ENCODE measurements at regions not wholly inside any gene's neighbourhood (a gene's known extent, or its start where the extent isn't known, plus 50 kb on each side); places are given as distances from the start of the nearest gene placed in this dataset.

DNA sequence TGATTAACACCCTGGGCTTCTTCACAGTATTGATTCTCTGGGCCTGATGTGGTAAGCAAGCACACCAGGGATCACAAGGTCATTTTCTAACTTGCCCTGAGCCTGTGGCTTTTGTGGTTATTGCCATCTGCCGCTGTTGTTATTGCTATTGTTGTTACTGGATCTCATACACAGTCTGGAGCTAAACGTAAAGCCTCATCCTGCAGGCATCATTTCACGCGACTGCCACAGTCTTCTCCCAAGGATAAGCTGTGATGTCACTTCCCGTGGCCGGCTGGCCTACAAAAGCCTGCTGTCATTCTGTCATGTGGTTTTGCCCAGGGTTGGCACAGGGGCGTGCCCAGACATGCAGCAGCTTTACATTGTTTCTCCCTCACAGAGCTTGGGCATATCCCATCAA is 154.0 kb upstream of the GPR12 start:
- Histone ChIP-seq H3K4me2 (ENCODE audit: control insufficient read depth, insufficient read depth) (no peak overlapping the region), H3K27ac (ENCODE audit: control insufficient read depth, insufficient read depth) (no peak overlapping the region), H3K27me3 (replicated peaks in 1 of 2; ENCODE audit: control insufficient read depth in 2 of 2, insufficient read depth in 2 of 2, low read length in 1 of 2) (no peaks in the 10 kb centered on the region; a peak in 3 of 4 replicates), H4K20me1 (ENCODE audit: control insufficient read depth, insufficient read depth) (no peaks in the 10 kb centered on the region), H3K79me2 (ENCODE audit: control insufficient read depth, insufficient read depth, low read length) (no peaks in the 10 kb centered on the region), H3K9me3 (replicated peaks; ENCODE audit: control insufficient read depth, insufficient read depth, low read length) (no peaks in the 10 kb centered on the region; the same call in 2 of the 3 replicates), H3K36me3 (ENCODE audit: control insufficient read depth in 2 of 2, insufficient read depth in 2 of 2, low read length in 1 of 2) (no peaks in the 10 kb centered on the region), H2AFZ (ENCODE audit: control insufficient read depth, low read depth, low read length) (no peak overlapping the region), H3K4me3 (no peak overlapping the region), H3K9ac (ENCODE audit: control insufficient read depth, insufficient read depth, low read length) (no peak overlapping the region), H3K4me1 (ENCODE audit: control insufficient read depth, insufficient read depth, low read length) (no peaks in the 10 kb centered on the region)
- SMC1A ChIA-PET (ENCODE audit: uncharacterized antibody, unreplicated experiment) = no interaction called here
- POLR2A ChIA-PET = no interaction called here
- FAIRE-seq (peak; percentile 23), DNase-seq (ENCODE audit: low read depth, low spot score) (peak; percentile 9), ATAC-seq (peak; percentile 74)
- CTCF ChIA-PET = interaction anchor here (0.6 to 1.9 kb wide), 6 partner anchors 15 to 1478 kb away, joined by 3 to 10 read pairs (median 3); no protein-coding TSS in a partner anchor
- intact Hi-C loops (cut with micrococcal nuclease; ENCODE audit: unreplicated experiment) (no loop called here), in situ Hi-C loops (cut with MboI) (no loop called here)
- no TSS peak for BruUV-seq (replicated peaks)
- WGBS (ENCODE audit: insufficient coverage, insufficient replicate concordance, low lambda C conversion rate, missing lambda C conversion rate) = 2% methylated on average over 7 of the region's 7 CpGs
- peak; percentile 72 for TF ChIP-seq NR2F1 (conservative IDR thresholded peaks at IDR 0.05)
- peak; percentile 16; the same call in 1 of the 2 replicates for TF ChIP-seq RUNX3 (IDR thresholded peaks at IDR 0.05; ENCODE audit: low read length)
- TF ChIP-seq, protein P1, sequence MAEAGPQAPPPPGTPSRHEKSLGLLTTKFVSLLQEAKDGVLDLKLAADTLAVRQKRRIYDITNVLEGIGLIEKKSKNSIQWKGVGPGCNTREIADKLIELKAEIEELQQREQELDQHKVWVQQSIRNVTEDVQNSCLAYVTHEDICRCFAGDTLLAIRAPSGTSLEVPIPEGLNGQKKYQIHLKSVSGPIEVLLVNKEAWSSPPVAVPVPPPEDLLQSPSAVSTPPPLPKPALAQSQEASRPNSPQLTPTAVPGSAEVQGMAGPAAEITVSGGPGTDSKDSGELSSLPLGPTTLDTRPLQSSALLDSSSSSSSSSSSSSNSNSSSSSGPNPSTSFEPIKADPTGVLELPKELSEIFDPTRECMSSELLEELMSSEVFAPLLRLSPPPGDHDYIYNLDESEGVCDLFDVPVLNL (IDR thresholded peaks at IDR 0.05; ENCODE audit: low read depth, low read length) = no peak
- RAD21 ChIA-PET (ENCODE audit: unreplicated experiment) = interaction anchor here (0.7 kb wide), 1 partner anchor 32 kb away, joined by 3 read pairs; no protein-coding TSS in a partner anchor

DNA sequence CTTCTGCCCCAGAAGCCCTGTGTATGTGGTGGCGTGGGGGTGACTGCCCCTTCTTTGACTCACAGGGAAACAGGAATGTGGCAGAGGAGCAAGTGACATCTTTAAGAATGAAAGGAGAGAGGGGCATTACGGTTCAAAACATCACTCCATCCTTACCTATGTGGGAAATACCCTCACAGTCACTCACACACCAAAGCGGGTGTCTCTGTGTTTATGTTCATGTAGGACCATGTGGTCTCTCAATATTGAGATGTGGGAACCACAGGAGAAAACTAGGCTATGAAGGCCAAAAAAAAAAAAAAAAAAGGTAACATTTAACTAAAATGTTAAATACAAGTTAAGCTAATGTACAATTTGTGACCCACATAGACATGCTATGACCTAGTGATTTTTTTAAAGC is 153.6 kb upstream of the GPR12 start:
- 17% methylated on average over 3 of the region's 3 CpGs for WGBS (ENCODE audit: insufficient coverage, insufficient replicate concordance, low lambda C conversion rate, missing lambda C conversion rate)
- TF ChIP-seq JUND (IDR thresholded peaks at IDR 0.05; ENCODE audit: low read depth, low read length) (no peak), EP300 (IDR thresholded peaks at IDR 0.05; ENCODE audit: borderline replicate concordance in 1 of 2, control insufficient read depth in 1 of 2, low read depth in 2 of 2, low read length in 2 of 2) (no peak)
- TF ChIP-seq, protein P2, sequence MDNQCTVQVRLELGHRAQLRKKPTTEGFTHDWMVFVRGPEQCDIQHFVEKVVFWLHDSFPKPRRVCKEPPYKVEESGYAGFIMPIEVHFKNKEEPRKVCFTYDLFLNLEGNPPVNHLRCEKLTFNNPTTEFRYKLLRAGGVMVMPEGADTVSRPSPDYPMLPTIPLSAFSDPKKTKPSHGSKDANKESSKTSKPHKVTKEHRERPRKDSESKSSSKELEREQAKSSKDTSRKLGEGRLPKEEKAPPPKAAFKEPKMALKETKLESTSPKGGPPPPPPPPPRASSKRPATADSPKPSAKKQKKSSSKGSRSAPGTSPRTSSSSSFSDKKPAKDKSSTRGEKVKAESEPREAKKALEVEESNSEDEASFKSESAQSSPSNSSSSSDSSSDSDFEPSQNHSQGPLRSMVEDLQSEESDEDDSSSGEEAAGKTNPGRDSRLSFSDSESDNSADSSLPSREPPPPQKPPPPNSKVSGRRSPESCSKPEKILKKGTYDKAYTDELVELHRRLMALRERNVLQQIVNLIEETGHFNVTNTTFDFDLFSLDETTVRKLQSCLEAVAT (IDR thresholded peaks at IDR 0.05) = no peak
- no peaks in the 10 kb centered on the region; the same call in 2 of the 3 replicates for H3K9me3 ChIP-seq (replicated peaks; ENCODE audit: control insufficient read depth, insufficient read depth, low read length)
- H3K9ac ChIP-seq (ENCODE audit: control insufficient read depth, insufficient read depth, low read length) = no peak overlapping the region
- in situ Hi-C loops (cut with MboI) (no loop called here), intact Hi-C loops (cut with micrococcal nuclease; ENCODE audit: unreplicated experiment) (no loop called here)
- DNase-seq (ENCODE audit: low read depth, low spot score) (no peak), FAIRE-seq (no peak), ATAC-seq (peak; percentile 42; the same call in 2 of the 3 replicates)
- no peaks in the 10 kb centered on the region for H3K4me1 ChIP-seq (ENCODE audit: control insufficient read depth, insufficient read depth, low read length)
- no peaks in the 10 kb centered on the region for H3K36me3 ChIP-seq (ENCODE audit: control insufficient read depth in 2 of 2, insufficient read depth in 2 of 2, low read length in 1 of 2)
- H4K20me1 ChIP-seq (ENCODE audit: control insufficient read depth, insufficient read depth) = no peaks in the 10 kb centered on the region
- ChIA-PET SMC1A (ENCODE audit: uncharacterized antibody, unreplicated experiment) (no interaction called here), RAD21 (ENCODE audit: unreplicated experiment) (interaction anchor here (0.7 kb wide), 1 partner anchor 32 kb away, joined by 3 read pairs; no protein-coding TSS in a partner anchor), POLR2A (no interaction called here), CTCF (interaction anchor here (0.6 to 1.9 kb wide), 6 partner anchors 16 to 1478 kb away, joined by 3 to 10 read pairs (median 3); no protein-coding TSS in a partner anchor)
- no peaks in the 10 kb centered on the region; a peak in 3 of 4 replicates for H3K27me3 ChIP-seq (replicated peaks in 1 of 2; ENCODE audit: control insufficient read depth in 2 of 2, insufficient read depth in 2 of 2, low read length in 1 of 2)
- H3K79me2 ChIP-seq (ENCODE audit: control insufficient read depth, insufficient read depth, low read length) = no peaks in the 10 kb centered on the region
- H2AFZ ChIP-seq (ENCODE audit: control insufficient read depth, low read depth, low read length) = no peak overlapping the region
- H3K27ac ChIP-seq (ENCODE audit: control insufficient read depth, insufficient read depth) = no peak overlapping the region
- no peak overlapping the region for H3K4me3 ChIP-seq
- no TSS peak for BruUV-seq (replicated peaks)
- no peak overlapping the region for H3K4me2 ChIP-seq (ENCODE audit: control insufficient read depth, insufficient read depth)

Data from GM12878 (cell line).